GM10266 (cell line): ENCODE measurements at regions not wholly inside any gene's neighbourhood (a gene's known extent, or its start where the extent isn't known, plus 50 kb on each side); places are given as distances from the start of the nearest gene placed in this dataset.

Experiments
- DNase-seq: peaks from one replicate; pipeline ENCODE4 v3.0.0; 2012; ENCODE audit errors: extremely low spot score
- TF ChIP-seq, protein P1 (sequence below): IDR thresholded peaks from 2 replicates; pipeline ENCODE4 v1.5.1; 2012; ENCODE audit warnings: mild to moderate bottlenecking, low read depth; ENCODE audit not compliant: control insufficient read depth, insufficient read depth; ENCODE audit errors: missing control alignments

DNA sequence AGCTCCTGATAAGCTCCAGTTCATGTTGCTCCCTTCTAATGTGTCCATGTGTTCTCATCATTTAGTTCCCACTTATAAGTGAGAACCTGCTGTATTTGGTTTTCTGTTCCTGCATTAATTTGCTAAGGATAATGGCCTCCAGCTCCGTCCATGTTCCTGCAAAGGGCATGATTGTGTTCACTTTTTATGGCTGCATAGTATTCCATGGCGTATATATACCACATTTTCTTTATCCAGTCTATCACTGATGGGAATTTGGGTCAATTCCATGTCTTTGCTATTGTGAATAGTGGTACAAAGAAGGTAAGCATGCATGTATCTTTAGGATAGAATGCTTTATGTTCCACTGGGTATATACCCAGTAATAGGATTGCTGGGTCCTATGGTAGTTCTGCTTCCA is 197.2 kb upstream of the ITM2A start:
- TF ChIP-seq, protein P1, sequence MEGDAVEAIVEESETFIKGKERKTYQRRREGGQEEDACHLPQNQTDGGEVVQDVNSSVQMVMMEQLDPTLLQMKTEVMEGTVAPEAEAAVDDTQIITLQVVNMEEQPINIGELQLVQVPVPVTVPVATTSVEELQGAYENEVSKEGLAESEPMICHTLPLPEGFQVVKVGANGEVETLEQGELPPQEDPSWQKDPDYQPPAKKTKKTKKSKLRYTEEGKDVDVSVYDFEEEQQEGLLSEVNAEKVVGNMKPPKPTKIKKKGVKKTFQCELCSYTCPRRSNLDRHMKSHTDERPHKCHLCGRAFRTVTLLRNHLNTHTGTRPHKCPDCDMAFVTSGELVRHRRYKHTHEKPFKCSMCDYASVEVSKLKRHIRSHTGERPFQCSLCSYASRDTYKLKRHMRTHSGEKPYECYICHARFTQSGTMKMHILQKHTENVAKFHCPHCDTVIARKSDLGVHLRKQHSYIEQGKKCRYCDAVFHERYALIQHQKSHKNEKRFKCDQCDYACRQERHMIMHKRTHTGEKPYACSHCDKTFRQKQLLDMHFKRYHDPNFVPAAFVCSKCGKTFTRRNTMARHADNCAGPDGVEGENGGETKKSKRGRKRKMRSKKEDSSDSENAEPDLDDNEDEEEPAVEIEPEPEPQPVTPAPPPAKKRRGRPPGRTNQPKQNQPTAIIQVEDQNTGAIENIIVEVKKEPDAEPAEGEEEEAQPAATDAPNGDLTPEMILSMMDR: no peak
- no peak for DNase-seq

DNA sequence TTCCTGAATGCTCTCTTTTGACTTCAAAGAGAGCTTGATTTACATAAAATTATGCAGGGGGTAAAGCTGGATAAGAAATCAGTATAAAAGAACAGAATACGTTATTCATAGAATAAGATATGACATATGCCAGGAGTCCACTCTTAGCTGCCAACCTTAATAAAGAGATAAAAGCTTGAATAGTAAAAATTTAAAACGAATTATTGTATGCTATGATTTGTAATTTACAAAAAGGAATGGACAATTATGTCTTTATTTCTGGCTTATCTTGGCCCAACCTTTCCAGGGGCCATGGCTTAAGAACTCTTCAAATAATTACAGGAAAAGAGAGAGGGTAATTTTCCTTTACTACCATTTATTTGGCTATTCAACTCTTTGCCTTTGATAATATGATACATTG is 192.2 kb upstream of the ITM2A start:
- DNase-seq: no peak
- TF ChIP-seq, protein P1: no peak

DNA sequence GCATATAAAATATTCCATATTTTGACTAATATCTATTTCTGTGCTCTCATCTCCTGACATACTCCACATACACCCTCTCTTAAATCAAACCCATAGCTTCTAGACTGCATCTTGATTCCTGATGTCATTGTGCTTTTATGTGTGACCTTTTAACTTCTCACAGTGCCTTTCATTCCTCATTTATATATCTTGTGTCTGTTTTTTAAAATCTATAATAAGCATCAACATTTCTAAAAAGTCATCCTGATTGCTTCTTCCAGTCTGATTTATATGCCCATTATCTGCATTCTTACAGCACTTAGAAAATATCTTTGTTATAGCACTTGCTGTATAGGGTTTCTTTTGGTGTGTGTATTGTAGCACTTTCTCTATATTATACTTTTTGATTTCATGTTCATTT is 190.1 kb upstream of the ITM2A start:
- TF ChIP-seq, protein P1: no peak
- no peak for DNase-seq

DNA sequence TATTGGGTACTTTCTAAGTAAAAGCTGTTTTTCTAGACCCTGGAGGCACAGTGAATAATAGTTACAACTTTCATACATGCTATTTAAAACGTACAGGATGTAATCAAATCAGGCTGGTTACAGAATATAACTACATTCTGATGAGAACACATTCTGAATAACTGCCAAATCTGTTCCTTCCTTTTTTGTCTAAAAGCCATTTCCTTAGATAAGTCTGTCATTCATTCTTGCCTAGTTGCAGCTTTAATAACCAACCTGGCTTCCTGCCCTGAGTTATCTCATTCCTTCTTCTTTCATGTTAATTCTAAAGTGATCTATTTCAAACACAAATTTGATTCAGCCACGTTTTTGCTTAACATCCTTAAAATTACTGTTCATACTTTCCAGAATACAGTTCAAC is 189.7 kb upstream of the ITM2A start:
- TF ChIP-seq, protein P1: no peak
- DNase-seq: no peak

DNA sequence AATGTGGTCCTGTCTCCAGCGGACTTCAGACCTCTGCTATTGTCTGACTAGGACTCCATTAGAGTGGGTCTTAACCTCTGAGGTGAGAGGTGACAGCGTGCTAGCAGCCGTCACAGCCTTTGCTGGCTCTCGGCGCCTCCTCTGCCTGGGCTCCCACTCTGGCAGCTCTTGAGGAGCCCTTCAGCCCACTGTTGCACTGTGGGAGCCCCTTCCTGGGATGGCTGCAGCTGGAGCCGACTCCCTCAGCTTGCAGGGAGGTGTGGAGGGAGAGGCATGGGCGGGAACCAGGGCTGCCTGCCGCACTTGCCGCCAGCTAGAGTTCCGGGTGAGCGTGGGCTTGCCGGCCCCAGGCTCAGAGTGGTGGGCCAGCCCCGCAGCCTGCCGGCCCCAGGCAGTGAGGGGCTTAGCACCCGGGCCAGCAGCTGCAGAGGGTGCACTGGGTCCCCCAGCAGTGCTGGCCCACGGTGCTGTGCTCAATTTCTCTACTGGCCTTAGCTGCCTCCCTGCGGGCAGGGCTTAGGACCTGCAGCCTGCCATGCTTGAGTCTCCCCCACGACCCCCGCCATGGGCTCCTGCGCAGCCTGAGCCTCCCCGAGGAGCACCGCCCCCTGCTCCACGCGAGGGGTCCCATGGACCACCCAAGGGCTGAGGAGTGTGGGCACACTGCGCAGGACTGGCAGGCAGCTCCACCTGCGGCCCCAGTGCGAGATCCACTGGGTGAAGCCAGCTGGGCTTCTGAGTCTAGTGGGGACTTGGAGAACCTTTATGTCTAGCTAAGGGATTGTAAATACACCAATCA is 163.4 kb upstream of the ITM2A start:
- TF ChIP-seq, protein P1: no peak
- no peak for DNase-seq

DNA sequence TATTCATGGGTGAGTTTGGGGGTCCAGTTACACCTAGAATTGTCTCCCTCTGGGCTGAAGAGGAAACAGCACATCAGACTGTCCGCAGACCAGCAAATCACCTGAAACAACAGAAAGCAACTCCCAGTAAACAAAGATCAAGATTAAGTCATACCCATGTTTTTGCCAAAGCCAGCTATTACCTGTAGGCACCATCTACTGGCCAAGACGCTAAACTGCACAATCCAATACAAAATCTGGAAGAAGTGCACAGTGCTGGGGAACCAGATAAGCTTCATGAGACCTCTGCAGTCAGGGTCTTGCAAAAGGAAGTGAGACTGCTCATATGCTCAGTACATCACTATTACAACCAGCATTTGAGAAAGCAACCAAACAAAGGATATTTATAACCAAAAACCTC is 157.5 kb upstream of the ITM2A start:
- no peak for DNase-seq

DNA sequence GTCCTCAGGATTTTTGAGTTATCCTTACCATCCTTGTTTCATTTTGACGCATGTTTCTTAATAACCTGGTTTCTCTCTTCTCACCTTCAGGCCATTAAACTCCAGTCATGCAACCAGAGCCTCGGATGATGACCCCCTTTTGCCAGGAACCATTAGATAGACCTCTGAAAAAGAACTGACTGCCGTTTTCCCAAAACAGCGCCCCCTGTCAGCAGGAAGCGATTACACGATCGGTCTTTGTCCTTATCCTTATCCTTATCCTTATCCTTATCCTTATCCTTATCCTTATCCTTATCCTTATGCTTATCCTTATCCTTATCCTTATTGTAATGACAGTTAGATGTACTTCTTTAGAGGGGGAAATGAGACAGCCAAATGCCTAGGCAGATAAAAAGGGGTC is 148.4 kb upstream of the ITM2A start:
- no peak for DNase-seq
- TF ChIP-seq, protein P1: no peak

More for the DNA sequence above, 157.5 kb upstream of the ITM2A start:
- TF ChIP-seq, protein P1: no peak
